ENCODE measurements at regions not wholly inside any gene's neighbourhood (a gene's known extent, or its start where the extent isn't known, plus 50 kb on each side); places are given as distances from the start of the nearest gene placed in this dataset.

- Histone ChIP-seq H3K27me3 (replicated peaks in 1 of 2; ENCODE audit: control insufficient read depth in 2 of 2, insufficient read depth in 2 of 2, low read length in 1 of 2) (no peaks in the 10 kb centered on the region; a peak in 1 of 4 replicates), H2AFZ (ENCODE audit: control insufficient read depth, low read depth, low read length) (no peak overlapping the region), H3K4me2 (ENCODE audit: control insufficient read depth, insufficient read depth) (no peak overlapping the region), H3K36me3 (ENCODE audit: control insufficient read depth in 2 of 2, insufficient read depth in 2 of 2, low read length in 1 of 2) (no peaks in the 10 kb centered on the region), H3K27ac (ENCODE audit: control insufficient read depth, insufficient read depth) (no peak overlapping the region), H3K9ac (ENCODE audit: control insufficient read depth, insufficient read depth, low read length) (no peak overlapping the region), H3K4me3 (no peak overlapping the region), H3K9me3 (replicated peaks; ENCODE audit: control insufficient read depth, insufficient read depth, low read length) (no peaks in the 10 kb centered on the region), H4K20me1 (ENCODE audit: control insufficient read depth, insufficient read depth) (no peaks in the 10 kb centered on the region), H3K79me2 (ENCODE audit: control insufficient read depth, insufficient read depth, low read length) (no peaks in the 10 kb centered on the region), H3K4me1 (ENCODE audit: control insufficient read depth, insufficient read depth, low read length) (no peaks in the 10 kb centered on the region)
- in situ Hi-C loops (cut with MboI), result no loop called here
- DNase-seq (ENCODE audit: low read depth, low spot score), result no peak
- SMC1A ChIA-PET (ENCODE audit: uncharacterized antibody, unreplicated experiment), result interaction anchor here (0.6 to 1.4 kb wide), 3 partner anchors 102 to 207 kb away, joined by 3 read pairs; no protein-coding TSS in a partner anchor
- CTCF ChIA-PET, result interaction anchor here (0.7 to 1.9 kb wide), 3 partner anchors 116 to 177 kb away, joined by 3 to 7 read pairs (median 5); no protein-coding TSS in a partner anchor
- intact Hi-C loops (cut with micrococcal nuclease; ENCODE audit: unreplicated experiment), result no loop called here
- TF ChIP-seq SREBF1 (IDR thresholded peaks at IDR 0.05; ENCODE audit: low read length) (no peak), EP300 (IDR thresholded peaks at IDR 0.05; ENCODE audit: borderline replicate concordance in 1 of 2, control insufficient read depth in 1 of 2, low read depth in 2 of 2, low read length in 2 of 2) (no peak), CHD4 (IDR thresholded peaks at IDR 0.05) (no peak), GABPA (IDR thresholded peaks at IDR 0.05; ENCODE audit: low read depth) (no peak), SREBF2 (IDR thresholded peaks at IDR 0.05; ENCODE audit: low read length) (no peak), POLR2A (IDR thresholded peaks at IDR 0.05; ENCODE audit: low read depth, low read length) (no peak), PBX3 (IDR thresholded peaks at IDR 0.05; ENCODE audit: insufficient replicate concordance, low read depth, low read length) (no peak), LARP7 (IDR thresholded peaks at IDR 0.05) (no peak), TCF3 (IDR thresholded peaks at IDR 0.05; ENCODE audit: borderline replicate concordance, insufficient read depth, low read depth, low read length) (no peak), PKNOX1 (IDR thresholded peaks at IDR 0.05) (no peak)
- POLR2A ChIA-PET, result no interaction called here
- WGBS (ENCODE audit: insufficient coverage, insufficient replicate concordance, low lambda C conversion rate, missing lambda C conversion rate), result 0% methylated on average over 1 of the region's 1 CpG
- BruUV-seq (replicated peaks), result no TSS peak
- no peak for FAIRE-seq
- no peak for ATAC-seq
- RAD21 ChIA-PET (ENCODE audit: unreplicated experiment), result interaction anchor here (0.5 kb wide), 1 partner anchor 263 kb away, joined by 3 read pairs; no protein-coding TSS in a partner anchor
Measured at GRCh38 chr5:165030971-165031370, 1525.6 kb downstream of the MAT2B start.

All from GM12878 (cell line).